Smooth muscle cell (in vitro differentiated cells): ENCODE measurements at regions not wholly inside any gene's neighbourhood (a gene's known extent, or its start where the extent isn't known, plus 50 kb on each side); places are given as distances from the start of the nearest gene placed in this dataset.

Experiments
- DNase-seq: peaks from one replicate; lab custom pipeline; 2025; ENCODE audit not compliant: unreplicated experiment; lab: John Stamatoyannopoulos, UW
- H2AFZ ChIP-seq: fragments of 200-600 bp; sonication (generic); 2 replicates; pipeline ENCODE4 v1.6.0; 2016; ENCODE audit warnings: antibody characterized with exemption, low read depth, mild to moderate bottlenecking
- H3F3A ChIP-seq: fragments of 200-600 bp; sonication (generic); 2 replicates; pipeline ENCODE4 v1.6.0; 2017; ENCODE audit warnings: antibody characterized with exemption, low read depth
- H3K27ac ChIP-seq: fragments of 200-600 bp; sonication (generic); 2 replicates; pipeline ENCODE4 v1.5.1; 2016; ENCODE audit warnings: low read depth, mild to moderate bottlenecking
- H3K27me3 ChIP-seq: fragments of 200-600 bp; sonication (generic); 2 replicates; pipeline ENCODE4 v1.6.1; 2016; ENCODE audit warnings: low read depth, mild to moderate bottlenecking
- H3K36me3 ChIP-seq: fragments of 200-600 bp; sonication (generic); 2 replicates; pipeline ENCODE4 v1.5.1; 2016; ENCODE audit warnings: low read depth
- H3K4me1 ChIP-seq: fragments of 200-600 bp; sonication (generic); 2 replicates; pipeline ENCODE4 v1.5.1; 2016; ENCODE audit warnings: low read depth
- H3K4me2 ChIP-seq: fragments of 200-600 bp; sonication (generic); 2 replicates; pipeline ENCODE4 v1.6.0; 2016; ENCODE audit warnings: mild to moderate bottlenecking
- H3K4me3 ChIP-seq: fragments of 200-600 bp; sonication (generic); 2 replicates; pipeline ENCODE4 v1.5.1; 2016; ENCODE audit warnings: mild to moderate bottlenecking
- H3K79me2 ChIP-seq: fragments of 200-600 bp; sonication (generic); 2 replicates; pipeline ENCODE4 v1.6.0; 2016; ENCODE audit warnings: low read depth, mild to moderate bottlenecking
- H3K9ac ChIP-seq: fragments of 200-600 bp; sonication (generic); 2 replicates; pipeline ENCODE4 v1.6.0; 2016; ENCODE audit warnings: low read depth
- H3K9me3 ChIP-seq: fragments of 200-600 bp; sonication (generic); replicated peaks from 2 replicates; pipeline ENCODE4 v1.5.1; 2016; ENCODE audit warnings: low read depth
- H4K20me1 ChIP-seq: fragments of 200-600 bp; sonication (generic); 2 replicates; pipeline ENCODE4 v1.6.0; 2016; ENCODE audit warnings: low read depth
- CTCF ChIP-seq: fragments of 200-600 bp; sonication (generic); IDR thresholded peaks from 2 replicates; pipeline ENCODE4 v1.5.1; 2017; ENCODE audit warnings: borderline replicate concordance, mild to moderate bottlenecking, antibody characterized with exemption; ENCODE audit not compliant: insufficient read depth, poor library complexity, severe bottlenecking
- WGBS: methylation state at CpG from one replicate; pipeline ENCODE4 v1.1.7; 2016; ENCODE audit warnings: low lambda C conversion rate; 5-methylcytosine and 5-hydroxymethylcytosine counted together

DNA sequence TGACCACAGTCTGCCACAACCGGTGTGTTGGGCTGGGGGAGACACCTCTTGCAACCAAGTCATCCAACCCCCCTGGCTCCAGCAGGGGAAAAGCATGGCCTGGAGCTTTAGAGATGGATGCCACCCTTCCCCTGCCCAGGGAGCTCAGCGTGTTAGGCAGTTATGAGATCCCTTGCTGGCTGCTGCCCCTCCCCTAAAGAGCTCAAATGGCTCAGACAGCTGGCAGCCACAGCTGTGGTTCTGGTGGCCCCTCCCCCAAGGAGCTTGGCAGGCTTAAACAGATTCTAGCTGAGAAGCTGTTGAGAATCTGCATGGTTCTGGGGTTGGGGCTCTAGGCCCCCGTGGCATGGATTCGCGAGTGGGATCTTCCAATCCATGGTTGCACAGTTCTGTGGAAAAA, 64.7 kb downstream of the TEX51 start:
- Histone ChIP-seq H3K4me3 (no peak overlapping the region), H4K20me1 (no peaks in the 10 kb centered on the region), H3K27ac (no peak overlapping the region), H3K36me3 (no peaks in the 10 kb centered on the region), H3K9me3 (no peaks in the 10 kb centered on the region), H2AFZ (no peak overlapping the region), H3K9ac (no peak overlapping the region), H3K27me3 (no peaks in the 10 kb centered on the region), H3K4me1 (no peaks in the 10 kb centered on the region), H3K4me2 (no peak overlapping the region), H3K79me2 (no peaks in the 10 kb centered on the region), H3F3A (no peaks in the 10 kb centered on the region)
- TF ChIP-seq CTCF = no peak
- WGBS = 90% methylated on average over 5 of the region's 5 CpGs
- no peak for DNase-seq

DNA sequence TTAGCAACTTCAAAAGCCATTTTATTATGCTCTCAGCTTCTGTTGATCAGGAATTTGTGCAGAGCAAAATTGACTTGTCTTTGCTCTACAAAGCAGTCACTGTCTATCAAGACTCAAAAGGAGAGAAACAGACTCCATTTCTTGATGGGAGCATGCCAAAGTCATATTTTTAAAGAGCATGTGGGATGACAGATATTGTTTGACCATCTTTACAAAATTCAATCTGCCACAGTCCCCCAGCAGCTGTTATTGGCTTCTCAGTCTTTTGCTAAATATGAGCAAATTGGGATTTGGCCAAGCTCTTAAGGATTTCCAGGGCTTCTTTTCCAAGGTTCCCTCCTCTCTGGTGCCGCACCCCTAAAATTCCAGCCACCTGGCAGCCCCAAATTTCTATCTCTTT, 67.9 kb downstream of the TEX51 start:
- no peaks in the 10 kb centered on the region for H3K36me3 ChIP-seq
- no peak overlapping the region for H3K9ac ChIP-seq
- H4K20me1 ChIP-seq = no peaks in the 10 kb centered on the region
- H3K9me3 ChIP-seq = no peaks in the 10 kb centered on the region
- H3K79me2 ChIP-seq = no peaks in the 10 kb centered on the region
- TF ChIP-seq CTCF = no peak
- H3K4me2 ChIP-seq = no peak overlapping the region
- H3K4me1 ChIP-seq = peaks cover 3% of the 10 kb centered on the region
- H2AFZ ChIP-seq = no peak overlapping the region
- WGBS = 81% methylated on average over 1 of the region's 1 CpG
- H3K4me3 ChIP-seq = no peak overlapping the region
- DNase-seq = no peak
- H3K27me3 ChIP-seq = no peaks in the 10 kb centered on the region
- no peak overlapping the region for H3K27ac ChIP-seq
- no peaks in the 10 kb centered on the region for H3F3A ChIP-seq

- no peaks in the 10 kb centered on the region for H4K20me1 ChIP-seq
These were observed 71.9 kb downstream of the TEX51 start for GRCh38 chr2:126970583-126970982.

More at GRCh38 chr2:126970583-126970982, 71.9 kb downstream of the TEX51 start:
- no peak for DNase-seq
- peaks cover 3% of the 10 kb centered on the region for H3K4me1 ChIP-seq
- no peaks in the 10 kb centered on the region for H3K9me3 ChIP-seq
- H3F3A ChIP-seq = no peaks in the 10 kb centered on the region
- peaks cover 8% of the 10 kb centered on the region for H3K27me3 ChIP-seq
- 34% methylated on average over 3 of the region's 3 CpGs for WGBS
- H3K27ac ChIP-seq = no peak overlapping the region
- H3K4me2 ChIP-seq = no peak overlapping the region
- H3K9ac ChIP-seq = no peak overlapping the region
- no peaks in the 10 kb centered on the region for H3K36me3 ChIP-seq
- no peak overlapping the region for H2AFZ ChIP-seq
- no peak for TF ChIP-seq CTCF
- no peaks in the 10 kb centered on the region for H3K79me2 ChIP-seq
- no peak overlapping the region for H3K4me3 ChIP-seq
